LNCaP clone FGC (cell line): ENCODE measurements at regions not wholly inside any gene's neighbourhood (a gene's known extent, or its start where the extent isn't known, plus 50 kb on each side); places are given as distances from the start of the nearest gene placed in this dataset.

Experiments used
- DNase-seq: peaks from one replicate; pipeline ENCODE4 v3.0.0-alpha.2; 2011; ENCODE audit warnings: low read depth
- H3K4me3 ChIP-seq: 2 replicates; pipeline ENCODE4 v1.5.1; 2011; ENCODE audit warnings: mild to moderate bottlenecking, low read depth, low read length, control low read depth
- TF ChIP-seq, protein P1 (sequence below): IDR thresholded peaks from 2 replicates; pipeline ENCODE4 v1.5.1; 2012; ENCODE audit warnings: mild to moderate bottlenecking; ENCODE audit not compliant: control insufficient read depth, insufficient read depth; ENCODE audit errors: extremely low read depth

GRCh38 chr18:44370861-44371260 lies 309.8 kb upstream of the SETBP1 start:
- DNase-seq: no peak
- H3K4me3 ChIP-seq: no peak overlapping the region
- TF ChIP-seq, protein P1, sequence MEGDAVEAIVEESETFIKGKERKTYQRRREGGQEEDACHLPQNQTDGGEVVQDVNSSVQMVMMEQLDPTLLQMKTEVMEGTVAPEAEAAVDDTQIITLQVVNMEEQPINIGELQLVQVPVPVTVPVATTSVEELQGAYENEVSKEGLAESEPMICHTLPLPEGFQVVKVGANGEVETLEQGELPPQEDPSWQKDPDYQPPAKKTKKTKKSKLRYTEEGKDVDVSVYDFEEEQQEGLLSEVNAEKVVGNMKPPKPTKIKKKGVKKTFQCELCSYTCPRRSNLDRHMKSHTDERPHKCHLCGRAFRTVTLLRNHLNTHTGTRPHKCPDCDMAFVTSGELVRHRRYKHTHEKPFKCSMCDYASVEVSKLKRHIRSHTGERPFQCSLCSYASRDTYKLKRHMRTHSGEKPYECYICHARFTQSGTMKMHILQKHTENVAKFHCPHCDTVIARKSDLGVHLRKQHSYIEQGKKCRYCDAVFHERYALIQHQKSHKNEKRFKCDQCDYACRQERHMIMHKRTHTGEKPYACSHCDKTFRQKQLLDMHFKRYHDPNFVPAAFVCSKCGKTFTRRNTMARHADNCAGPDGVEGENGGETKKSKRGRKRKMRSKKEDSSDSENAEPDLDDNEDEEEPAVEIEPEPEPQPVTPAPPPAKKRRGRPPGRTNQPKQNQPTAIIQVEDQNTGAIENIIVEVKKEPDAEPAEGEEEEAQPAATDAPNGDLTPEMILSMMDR: no peak

- no peak for DNase-seq
- H3K4me3 ChIP-seq: no peak overlapping the region
- TF ChIP-seq, protein P1: no peak
These were observed 305.7 kb upstream of the SETBP1 start for GRCh38 chr18:44374966-44375365.

GRCh38 chr18:44386401-44386800 lies 294.3 kb upstream of the SETBP1 start:
- DNase-seq: no peak
- TF ChIP-seq, protein P1: no peak
- H3K4me3 ChIP-seq: no peak overlapping the region

DNA sequence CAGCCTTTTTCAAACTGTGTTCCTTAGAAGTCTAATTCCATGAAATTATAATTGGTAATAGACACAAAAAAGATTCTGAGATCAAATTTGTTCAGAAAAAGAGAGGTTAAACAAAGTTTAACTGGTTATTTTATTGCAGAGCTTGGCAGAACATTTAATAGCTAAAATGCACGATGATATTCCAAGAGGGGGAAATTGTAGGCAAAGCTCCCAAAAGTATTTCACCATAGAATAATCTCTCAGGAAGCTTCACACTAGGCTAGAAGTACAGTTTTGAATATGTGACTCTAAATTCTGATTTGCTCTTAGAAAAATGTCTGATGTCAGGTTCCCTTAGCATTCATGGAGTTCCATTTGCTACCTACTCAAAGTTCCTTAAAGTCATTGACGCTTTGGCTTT lies 292.4 kb upstream of the SETBP1 start:
- no peak overlapping the region for H3K4me3 ChIP-seq
- TF ChIP-seq, protein P1: no peak
- no peak for DNase-seq

GRCh38 chr18:44392933-44393332 lies 287.8 kb upstream of the SETBP1 start:
- no peak for DNase-seq
- TF ChIP-seq, protein P1: no peak
- no peak overlapping the region for H3K4me3 ChIP-seq

- H3K4me3 ChIP-seq: no peak overlapping the region
- TF ChIP-seq, protein P1: no peak
- no peak for DNase-seq
These were observed 287.3 kb upstream of the SETBP1 start for GRCh38 chr18:44393406-44393805.

DNA sequence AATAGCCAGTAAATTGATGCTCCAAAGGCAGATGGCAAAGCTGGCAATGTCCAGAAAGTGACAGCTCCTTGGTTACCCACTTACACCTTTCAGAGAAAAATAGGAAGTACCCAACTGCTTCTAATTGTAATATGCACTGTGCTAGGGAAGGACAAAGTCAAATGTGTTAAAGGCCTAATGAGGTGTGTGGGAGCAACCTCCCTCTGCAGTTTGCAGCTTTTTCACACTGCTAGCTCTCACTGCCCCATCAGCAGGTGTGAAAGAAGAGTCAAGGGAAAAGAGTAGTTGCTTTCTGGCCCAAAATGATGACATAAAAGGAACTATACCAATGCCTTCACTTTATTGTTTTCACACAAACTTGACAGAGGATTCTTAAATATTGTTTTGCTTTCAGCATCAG lies 284.1 kb upstream of the SETBP1 start:
- DNase-seq: no peak
- TF ChIP-seq, protein P1: no peak
- no peak overlapping the region for H3K4me3 ChIP-seq
